Omental fat pad (tissue), 3 donors: ENCODE measurements at regions not wholly inside any gene's neighbourhood (a gene's known extent, or its start where the extent isn't known, plus 50 kb on each side); places are given as distances from the start of the nearest gene placed in this dataset.
"Not testable (repeated sequence)": the region's sequence is repeated elsewhere in the genome, so short reads cannot be mapped to it uniquely, and the experiment has no call there.

Experiments used
- ATAC-seq: fragments of 150-250 bp; one replicate; pipeline ENCODE4 v1.9.1; 2016; ENCODE audit warnings: mild to moderate bottlenecking, moderate library complexity; ENCODE audit not compliant: low FRiP score
- DNase-seq: peaks from one replicate; pipeline ENCODE4 v3.0.0-alpha.2; 2019; ENCODE audit warnings: low spot score
- TF ChIP-seq, protein P1 (sequence below), 3 donors: fragments of 450-650 bp; IDR thresholded peaks; one replicate each; pipeline ENCODE4 v1.5.1; 2016 to 2017; ENCODE audit warnings: antibody characterized with exemption in 3 of 3, mild to moderate bottlenecking in 3 of 3, moderate library complexity in 2 of 3

- TF ChIP-seq, protein P1, sequence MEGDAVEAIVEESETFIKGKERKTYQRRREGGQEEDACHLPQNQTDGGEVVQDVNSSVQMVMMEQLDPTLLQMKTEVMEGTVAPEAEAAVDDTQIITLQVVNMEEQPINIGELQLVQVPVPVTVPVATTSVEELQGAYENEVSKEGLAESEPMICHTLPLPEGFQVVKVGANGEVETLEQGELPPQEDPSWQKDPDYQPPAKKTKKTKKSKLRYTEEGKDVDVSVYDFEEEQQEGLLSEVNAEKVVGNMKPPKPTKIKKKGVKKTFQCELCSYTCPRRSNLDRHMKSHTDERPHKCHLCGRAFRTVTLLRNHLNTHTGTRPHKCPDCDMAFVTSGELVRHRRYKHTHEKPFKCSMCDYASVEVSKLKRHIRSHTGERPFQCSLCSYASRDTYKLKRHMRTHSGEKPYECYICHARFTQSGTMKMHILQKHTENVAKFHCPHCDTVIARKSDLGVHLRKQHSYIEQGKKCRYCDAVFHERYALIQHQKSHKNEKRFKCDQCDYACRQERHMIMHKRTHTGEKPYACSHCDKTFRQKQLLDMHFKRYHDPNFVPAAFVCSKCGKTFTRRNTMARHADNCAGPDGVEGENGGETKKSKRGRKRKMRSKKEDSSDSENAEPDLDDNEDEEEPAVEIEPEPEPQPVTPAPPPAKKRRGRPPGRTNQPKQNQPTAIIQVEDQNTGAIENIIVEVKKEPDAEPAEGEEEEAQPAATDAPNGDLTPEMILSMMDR (IDR thresholded peaks at IDR 0.05), result no peak
- DNase-seq (no peak), ATAC-seq (no peak)
Measured at GRCh38 chr4:183814461-183814860, 90.6 kb upstream of the STOX2 start.

DNA sequence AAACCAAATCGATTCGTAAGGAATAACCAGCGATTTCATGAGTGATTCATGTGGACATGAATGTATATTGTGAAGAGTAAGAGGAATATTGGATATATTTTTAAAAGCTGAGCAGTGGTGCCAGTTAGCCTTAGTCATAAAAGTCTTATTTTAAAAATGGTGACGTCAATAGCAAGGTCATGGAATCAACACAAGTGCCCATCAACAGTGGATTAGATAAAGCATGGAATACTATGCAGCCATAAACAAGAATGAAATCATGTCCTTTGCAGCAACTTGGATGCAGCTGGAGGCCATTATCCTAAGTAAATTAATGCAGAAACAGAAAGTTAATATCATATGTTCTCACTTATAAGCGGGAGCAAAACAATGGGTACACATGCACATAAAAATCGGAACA lies 89.0 kb upstream of the STOX2 start:
- DNase-seq (no peak), ATAC-seq (no peak)

DNA sequence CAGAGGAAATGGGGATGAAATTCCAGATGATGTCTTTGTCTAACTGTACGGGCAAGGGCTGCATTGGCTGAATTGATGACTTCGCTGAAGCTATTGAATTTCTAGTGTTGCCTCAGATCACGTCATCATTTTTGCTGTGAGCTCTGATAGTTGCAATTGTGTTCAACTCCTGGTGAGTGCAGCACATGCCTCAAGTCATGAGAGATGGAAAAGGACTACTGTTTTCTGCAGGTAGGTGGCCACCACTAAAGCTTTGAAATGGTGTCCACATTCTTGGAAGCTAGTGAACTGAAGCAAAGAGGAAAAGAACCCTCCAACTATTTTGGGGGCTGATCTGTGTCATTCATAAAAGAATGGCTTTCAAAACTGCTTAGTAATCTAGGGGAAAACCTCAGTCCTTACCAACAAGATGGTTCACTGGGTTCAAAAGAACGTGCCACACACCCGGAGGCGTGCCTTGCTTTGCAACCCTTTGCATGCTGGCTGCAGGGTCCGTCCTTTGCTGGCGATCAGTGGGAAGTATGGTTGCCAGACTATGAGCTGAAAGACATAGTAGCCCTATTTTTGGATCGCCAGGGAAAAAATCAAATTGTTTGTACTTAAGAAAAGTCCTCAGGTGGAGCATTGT lies 88.1 kb upstream of the STOX2 start:
- TF ChIP-seq, protein P1 (IDR thresholded peaks at IDR 0.05), result no peak
- DNase-seq (no peak), ATAC-seq (no peak)

More for the DNA sequence above, 89.0 kb upstream of the STOX2 start:
- TF ChIP-seq, protein P1 (IDR thresholded peaks at IDR 0.05), result no peak

- DNase-seq, ATAC-seq: not testable (repeated sequence)
Measured at GRCh38 chr4:183818591-183818990, 86.5 kb upstream of the STOX2 start.

GRCh38 chr4:183821076-183821853 lies 83.8 kb upstream of the STOX2 start:
- TF ChIP-seq, protein P1 (IDR thresholded peaks at IDR 0.05), result no peak
- ATAC-seq, result no peak

DNA sequence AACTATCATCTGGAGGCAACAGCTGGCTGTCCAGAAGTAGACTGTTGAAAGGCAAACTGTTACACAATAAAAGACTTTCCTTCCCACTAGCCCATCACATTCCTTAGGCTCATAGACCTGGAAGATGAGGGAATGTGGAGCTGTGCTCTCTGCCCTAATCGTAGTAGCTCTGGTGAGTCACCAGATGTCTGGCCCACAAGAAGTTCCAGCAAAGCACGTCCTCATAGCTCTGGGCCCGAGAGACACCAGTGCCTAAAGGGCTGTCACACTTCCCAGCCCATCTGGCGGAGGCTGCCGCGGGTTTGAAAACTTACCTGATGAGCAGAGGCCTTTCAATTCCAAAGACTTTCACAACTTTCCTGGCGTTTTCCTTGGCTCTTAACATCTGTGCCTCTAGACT lies 81.7 kb upstream of the STOX2 start:
- DNase-seq, result no peak
- ATAC-seq, result no peak
- TF ChIP-seq, protein P1 (IDR thresholded peaks at IDR 0.05), result no peak

More at GRCh38 chr4:183821076-183821853, 83.8 kb upstream of the STOX2 start:
- DNase-seq, result no peak

GRCh38 chr4:183825346-183825745 lies 79.8 kb upstream of the STOX2 start:
- TF ChIP-seq, protein P1 (IDR thresholded peaks at IDR 0.05), result no peak
- DNase-seq (no peak), ATAC-seq (no peak)
